Erythroblast (primary cell): ENCODE measurements at regions not wholly inside any gene's neighbourhood (a gene's known extent, or its start where the extent isn't known, plus 50 kb on each side); places are given as distances from the start of the nearest gene placed in this dataset.
A peak's percentile ranks its signal among the peaks of the same experiment; 100 is the strongest.

Experiments used
- DNase-seq, 2 experiments: peaks; one replicate each; lab custom pipeline; 2025; lab: John Stamatoyannopoulos, UW
- GATA1 ChIP-seq: IDR thresholded peaks from 2 replicates; pipeline ENCODE4 v1.6.1; 2011; ENCODE audit warnings: low read depth, mild to moderate bottlenecking, control low read depth, low read length, moderate library complexity
- POLR2A ChIP-seq: IDR thresholded peaks from 2 replicates; pipeline ENCODE4 v1.6.1; 2011; ENCODE audit warnings: mild to moderate bottlenecking, low read length

DNA sequence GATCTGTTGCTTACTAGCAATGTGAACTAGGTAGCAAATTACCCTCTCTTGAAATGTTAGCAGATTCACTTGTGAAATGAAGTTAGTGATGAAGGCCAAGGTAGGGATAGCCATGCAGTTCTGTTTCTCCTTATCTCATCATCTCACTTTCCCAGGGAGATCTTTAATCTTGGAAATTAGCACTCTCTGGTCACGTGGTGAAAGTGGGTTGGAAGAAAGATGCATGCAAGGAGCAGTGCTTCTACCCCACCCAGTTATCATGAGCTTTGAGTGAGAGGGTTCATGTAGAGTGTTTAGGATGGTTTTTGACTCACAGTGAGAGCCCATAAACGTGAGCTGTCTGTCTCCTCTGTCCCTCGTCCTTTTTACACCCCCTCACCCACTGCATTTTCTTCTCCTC is 346.3 kb downstream of the QKI start:
- no peak for DNase-seq
- TF ChIP-seq POLR2A: no peak

- DNase-seq: no peak
- TF ChIP-seq GATA1 (no peak), POLR2A (no peak)
These were observed 345.0 kb downstream of the QKI start for GRCh38 chr6:163759542-163759941.

- no peak for DNase-seq
- no peak for TF ChIP-seq GATA1
- no peak for TF ChIP-seq POLR2A
These were observed 343.0 kb downstream of the QKI start for GRCh38 chr6:163757520-163757919.

GRCh38 chr6:163756079-163756478 is 341.6 kb downstream of the QKI start:
- no peak for TF ChIP-seq GATA1
- no peak for TF ChIP-seq POLR2A
- no peak for DNase-seq

- DNase-seq: no peak
These were observed 340.3 kb downstream of the QKI start for GRCh38 chr6:163754866-163755265.

GRCh38 chr6:163753430-163753829 is 338.9 kb downstream of the QKI start:
- DNase-seq: no peak
- TF ChIP-seq POLR2A: no peak
- no peak for TF ChIP-seq GATA1

More at GRCh38 chr6:163754866-163755265, 340.3 kb downstream of the QKI start:
- TF ChIP-seq POLR2A (no peak), GATA1 (no peak)

GRCh38 chr6:163752446-163752845 is 337.9 kb downstream of the QKI start:
- TF ChIP-seq POLR2A (no peak), GATA1 (no peak)
- DNase-seq: no peak

DNA sequence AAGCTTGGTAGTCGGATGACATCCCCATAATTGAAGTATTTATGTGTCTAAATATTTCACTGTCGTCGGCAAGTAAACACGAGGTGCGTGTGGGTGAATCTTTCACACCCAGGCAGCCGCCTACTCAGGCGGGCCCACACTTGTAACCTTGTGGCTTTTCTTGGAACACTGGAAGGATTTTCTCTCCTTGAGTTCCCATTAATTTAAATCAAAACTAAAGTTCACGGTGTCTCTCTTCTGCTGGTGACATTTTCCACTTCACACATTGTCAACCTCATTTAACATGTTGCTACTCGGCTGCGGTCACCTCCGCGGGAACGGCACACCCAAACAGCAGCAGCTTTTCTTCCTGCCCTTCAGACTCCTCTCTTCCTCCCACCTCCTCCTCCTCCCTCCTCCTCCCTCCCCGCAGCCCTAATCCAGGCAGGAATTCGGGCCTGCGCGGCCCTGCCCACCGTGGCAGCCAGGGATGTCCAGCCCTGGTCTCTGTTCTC is 336.6 kb downstream of the QKI start:
- no peak for DNase-seq
- TF ChIP-seq POLR2A (no peak), GATA1 (no peak)

- no peak for DNase-seq
- TF ChIP-seq POLR2A (no peak), GATA1 (no peak)
These were observed 336.0 kb downstream of the QKI start for GRCh38 chr6:163750431-163751031.

DNA sequence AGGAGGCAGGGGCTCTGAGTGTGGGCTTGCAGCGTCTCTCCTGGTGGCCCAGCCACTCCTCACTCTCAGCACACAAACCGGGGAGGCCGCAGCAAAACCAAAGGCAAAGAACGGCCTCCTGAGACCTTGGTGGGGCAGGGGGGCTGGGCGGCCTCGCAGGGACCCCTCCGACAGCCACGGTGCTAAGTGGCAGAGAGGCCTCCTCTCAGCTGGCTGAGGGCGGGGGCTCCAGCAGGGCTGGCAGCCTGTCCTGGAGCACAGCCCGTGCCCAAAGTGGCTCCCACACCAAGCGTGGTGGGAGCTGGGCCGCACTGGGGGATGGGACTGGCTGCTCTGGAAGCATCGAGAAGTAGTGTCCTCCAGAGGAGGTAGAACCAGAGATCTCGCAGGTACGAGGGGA is 334.4 kb downstream of the QKI start:
- no peak for DNase-seq
- no peak for TF ChIP-seq POLR2A
- no peak for TF ChIP-seq GATA1

GRCh38 chr6:163748036-163748435 is 333.5 kb downstream of the QKI start:
- TF ChIP-seq POLR2A (no peak), GATA1 (no peak)
- no peak for DNase-seq

- DNase-seq: peak; percentile 31 to 55
These were observed 332.5 kb downstream of the QKI start for GRCh38 chr6:163747058-163747457.

DNA sequence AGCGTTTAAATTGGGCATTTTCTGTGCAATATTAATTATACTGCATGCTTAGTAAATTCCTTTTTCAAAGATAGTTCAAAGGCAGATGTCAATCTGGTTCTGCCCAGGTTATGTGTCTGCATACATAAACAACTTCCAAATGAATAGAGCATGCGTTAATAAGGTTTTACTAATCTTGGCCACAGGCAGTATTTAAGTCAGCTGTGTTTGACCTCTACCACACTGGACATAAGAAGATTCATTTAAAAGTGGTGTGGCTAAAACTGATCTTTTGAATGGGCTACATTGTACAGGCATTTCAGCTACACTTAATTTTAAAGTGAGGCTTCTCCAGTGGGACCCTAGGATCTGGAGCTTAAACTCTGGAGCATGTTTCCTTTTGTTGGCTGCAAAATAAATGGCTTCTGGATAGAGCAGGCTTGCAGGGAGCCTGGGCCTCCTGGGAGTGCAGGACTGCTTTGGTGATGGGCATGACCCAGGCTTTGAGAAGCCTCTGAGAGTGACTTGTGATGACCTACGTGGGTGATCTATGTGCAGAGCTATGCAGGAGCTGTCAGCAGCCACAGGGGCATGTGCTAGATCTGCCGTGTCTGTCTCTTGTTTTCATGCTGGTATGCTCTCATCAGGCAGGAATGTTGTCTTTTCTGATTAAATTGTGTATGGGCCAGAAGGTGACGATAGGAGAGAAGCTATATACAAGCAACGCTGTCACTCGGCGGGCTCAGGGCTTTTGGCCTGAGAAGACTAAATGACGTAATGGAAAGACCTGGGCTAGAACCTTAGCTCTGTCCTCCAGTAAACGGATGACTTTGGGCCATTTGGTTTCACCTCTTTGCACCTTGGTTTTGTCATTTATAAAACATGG is 331.2 kb downstream of the QKI start:
- DNase-seq: no peak
- TF ChIP-seq GATA1: no peak
- TF ChIP-seq POLR2A: no peak

- no peak for DNase-seq
- TF ChIP-seq GATA1: no peak
- no peak for TF ChIP-seq POLR2A
These were observed 329.9 kb downstream of the QKI start for GRCh38 chr6:163744256-163744925.
